ENCODE measurements at regions not wholly inside any gene's neighbourhood (a gene's known extent, or its start where the extent isn't known, plus 50 kb on each side); places are given as distances from the start of the nearest gene placed in this dataset.
"Not testable (repeated sequence)": the region's sequence is repeated elsewhere in the genome, so short reads cannot be mapped to it uniquely, and the experiment has no call there.

DNA sequence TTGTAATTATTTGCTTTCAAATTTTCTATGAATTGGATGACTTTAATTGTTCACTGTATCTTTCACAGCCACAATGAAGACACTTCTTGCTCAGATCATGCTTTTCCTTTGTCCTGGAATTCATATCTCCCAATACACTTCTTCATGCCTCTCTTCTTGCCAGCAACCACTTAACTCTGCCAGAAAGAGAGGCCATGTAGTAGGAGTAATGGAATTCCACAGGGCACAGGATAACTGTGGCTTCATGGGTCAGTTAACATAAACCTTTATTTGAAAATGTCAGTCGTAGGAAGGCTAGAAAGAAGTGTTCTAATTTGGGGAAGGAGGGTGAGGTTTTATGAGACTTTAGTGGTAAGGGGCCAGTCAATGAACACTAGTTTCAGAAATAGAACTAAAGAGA is 190.3 kb downstream of the TMEM167A start:
- no peak for DNase-seq

DNA sequence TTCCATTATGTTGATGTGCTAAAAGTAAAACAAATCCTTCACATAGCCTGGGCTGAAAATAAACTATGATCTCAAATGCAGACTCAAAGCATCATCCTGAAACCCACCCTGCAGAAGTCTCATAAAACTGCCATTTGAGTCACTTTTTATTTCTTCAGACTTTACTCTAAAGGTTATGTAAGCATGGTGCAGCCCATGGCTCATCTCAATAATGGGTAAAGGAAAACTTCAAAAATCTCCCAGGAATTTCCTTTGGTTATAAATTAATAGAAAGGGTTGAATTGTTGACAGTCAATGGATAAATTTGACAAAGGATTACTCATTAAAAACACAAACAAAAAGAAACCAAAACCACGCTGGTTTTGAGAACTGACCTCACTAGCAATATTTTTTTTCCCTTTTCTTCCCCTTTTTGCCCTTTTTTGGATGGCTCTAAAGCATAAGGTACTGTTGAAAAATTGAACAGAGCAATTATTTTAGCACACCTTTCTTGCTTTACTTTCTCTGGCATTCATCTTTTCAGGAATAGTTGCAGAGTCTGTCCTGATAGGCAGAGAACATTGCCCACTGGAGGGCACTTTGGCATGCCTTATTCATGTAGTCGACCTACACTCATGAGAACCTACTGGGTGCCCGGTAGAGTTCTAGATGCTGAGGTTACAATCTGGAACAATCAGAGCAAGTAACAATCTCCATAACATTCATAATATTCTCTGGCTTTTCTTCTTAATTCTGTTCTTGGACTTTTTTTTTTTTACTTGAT is 191.4 kb downstream of the TMEM167A start:
- no peak for DNase-seq

DNA sequence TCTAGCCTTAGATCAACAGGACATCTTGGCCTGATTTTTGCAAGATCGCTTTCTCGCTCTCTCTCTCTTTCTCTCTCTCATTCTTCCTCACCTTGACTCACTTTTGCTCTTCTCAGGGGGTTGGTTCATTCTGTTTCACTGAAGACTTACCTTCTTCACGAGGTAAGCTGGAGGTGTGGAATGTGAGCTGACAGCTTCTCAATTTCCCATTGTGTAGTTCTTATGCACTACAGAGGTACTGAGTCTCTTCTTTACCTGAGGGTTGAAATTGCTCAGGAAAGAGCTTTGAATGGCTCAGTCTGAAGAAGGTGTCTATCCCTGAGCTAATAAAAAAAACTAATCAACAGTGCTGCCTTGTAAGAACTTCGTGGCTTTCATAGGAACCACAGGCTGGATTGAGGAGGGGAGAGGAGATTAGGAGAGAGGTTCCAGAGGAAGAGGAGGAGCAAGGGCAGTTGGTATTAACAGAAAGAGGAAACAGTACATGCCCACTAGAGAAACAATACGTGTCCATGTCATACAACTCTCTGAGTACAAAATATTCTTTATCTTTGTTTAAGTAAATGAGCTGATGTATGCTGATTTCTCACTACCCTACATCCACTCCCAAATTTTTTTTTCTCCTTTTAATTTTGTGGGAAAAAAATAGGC is 192.2 kb downstream of the TMEM167A start:
- no peak for DNase-seq

DNA sequence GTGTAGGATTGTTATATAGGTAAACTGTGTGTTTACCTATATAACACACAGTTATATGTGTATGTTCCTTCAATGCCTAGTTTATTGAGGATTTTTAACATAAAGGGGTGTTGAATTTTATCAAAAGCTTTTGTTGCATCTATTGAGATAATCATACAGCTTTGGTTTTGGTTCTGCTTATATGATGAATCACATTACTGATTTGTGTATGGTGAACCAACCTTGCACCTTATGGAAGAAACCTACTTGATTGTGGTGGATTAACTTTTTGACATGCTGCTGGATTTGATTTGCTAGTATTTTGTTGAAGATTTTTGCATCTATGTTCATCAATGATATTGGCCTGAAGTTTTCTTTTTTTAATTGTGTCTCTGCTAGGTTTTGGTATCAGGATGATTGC is 194.9 kb downstream of the TMEM167A start:
- no peak for DNase-seq

DNA sequence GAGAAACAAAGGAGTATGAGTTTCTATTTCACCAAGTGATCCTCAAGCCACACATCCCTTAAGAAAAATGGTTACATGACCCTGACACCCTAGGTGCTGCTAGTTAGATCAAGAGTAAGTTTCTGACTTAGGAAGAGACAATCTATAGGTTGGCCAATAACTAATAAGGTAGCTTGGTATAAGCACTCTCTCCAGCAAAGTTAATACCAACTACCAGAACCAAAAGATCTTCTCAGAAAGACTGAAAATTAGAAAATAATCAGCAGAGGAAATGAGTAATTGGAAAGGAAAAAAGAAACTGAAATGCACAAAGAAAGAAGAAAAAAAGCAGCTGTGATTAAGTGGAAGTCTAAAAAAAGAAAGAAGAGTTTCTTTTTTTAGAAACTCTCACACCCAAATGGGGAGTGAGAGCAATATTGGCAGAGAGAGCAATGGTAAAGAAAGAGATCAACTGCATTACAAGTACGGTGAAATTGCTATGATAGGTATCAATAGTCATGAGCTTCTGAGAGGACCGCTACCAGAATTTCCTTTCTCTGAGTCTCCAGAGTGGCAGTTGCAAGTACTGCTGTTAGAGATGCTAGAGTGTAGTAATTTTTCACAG is 195.5 kb downstream of the TMEM167A start:
- no peak for DNase-seq

DNA sequence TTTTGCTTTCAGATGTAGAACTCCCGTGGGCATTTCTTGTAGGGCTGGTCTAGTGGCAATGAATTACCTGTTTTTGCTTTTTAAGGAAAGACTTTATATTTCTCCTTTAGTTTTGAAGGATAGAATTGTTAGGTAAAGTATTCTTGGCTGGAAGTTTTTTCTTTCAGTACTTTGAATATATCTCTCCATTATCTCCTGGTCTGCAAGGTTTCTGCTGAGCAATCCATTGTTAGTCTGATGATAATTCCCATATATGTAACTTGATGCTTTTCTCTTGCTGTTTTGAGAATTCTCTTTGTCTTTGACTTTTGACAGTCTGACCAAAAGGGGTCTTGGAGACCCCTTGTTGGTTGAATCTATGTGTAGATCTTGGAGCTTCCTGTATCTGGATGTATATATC is 198.1 kb downstream of the TMEM167A start:
- DNase-seq = no peak

DNA sequence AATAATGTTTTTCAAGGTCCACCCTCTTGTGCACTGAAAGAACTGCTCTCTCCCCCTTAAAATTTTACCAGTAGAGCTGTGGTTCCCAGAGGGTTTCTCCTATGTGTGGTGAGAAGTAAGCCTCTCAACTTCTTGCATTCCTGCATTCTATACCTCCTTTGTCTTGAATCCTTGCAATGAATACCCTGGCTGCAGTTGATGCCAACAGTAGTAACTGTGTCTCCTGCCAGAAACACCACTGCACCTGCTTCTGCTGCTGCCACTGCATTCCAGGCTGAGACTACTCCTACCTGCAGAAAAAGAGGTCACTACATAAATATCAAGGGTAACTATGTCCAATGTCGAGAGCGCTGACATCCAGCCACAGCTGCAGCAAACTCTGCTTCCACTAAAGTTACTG is 203.7 kb downstream of the TMEM167A start:
- DNase-seq = no peak

DNA sequence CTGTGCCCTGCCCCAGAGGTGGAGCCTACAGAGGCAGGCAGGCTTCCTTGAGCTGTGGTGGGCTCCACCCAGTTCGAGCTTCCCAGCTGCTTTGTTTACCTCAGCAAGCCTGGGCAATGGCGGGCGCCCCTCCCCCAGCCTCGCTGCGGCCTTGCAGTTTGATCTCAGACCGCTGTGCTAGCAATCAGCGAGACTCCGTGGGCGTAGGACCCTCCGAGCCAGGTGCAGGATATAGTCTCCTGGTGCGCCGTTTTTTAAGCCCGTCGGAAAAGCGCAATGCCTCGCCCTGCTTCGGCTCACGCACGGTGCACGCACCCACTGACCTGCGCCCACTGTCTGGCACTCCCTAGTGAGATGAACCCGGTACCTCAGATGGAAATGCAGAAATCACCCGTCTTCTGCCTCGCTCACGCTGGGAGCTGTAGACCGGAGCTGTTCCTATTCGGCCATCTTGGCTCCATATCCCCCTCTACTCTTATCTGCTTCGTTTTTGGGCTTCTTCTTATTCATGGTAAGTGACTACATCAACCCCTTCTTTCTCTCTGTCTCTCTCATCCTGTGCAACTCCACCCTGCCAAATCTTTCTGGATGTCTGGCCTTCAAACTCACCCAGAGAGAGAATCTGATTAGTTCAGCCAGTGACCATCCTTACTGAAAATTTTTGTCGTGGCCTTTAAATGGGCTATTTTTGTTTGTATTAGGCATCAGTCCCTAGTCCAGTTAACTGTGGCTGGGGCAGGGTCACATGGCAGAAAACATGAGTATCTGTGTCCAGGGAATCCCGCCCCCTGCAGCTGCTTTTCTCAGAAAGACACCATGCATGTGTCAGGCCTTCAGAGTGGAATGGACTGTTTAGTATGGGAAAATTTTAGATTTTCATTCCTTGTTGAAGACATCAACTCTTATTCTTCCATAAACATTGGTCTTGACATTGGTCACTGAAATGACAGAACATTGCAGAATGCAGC is 204.6 kb downstream of the TMEM167A start:
- not testable (repeated sequence) for DNase-seq

DNA sequence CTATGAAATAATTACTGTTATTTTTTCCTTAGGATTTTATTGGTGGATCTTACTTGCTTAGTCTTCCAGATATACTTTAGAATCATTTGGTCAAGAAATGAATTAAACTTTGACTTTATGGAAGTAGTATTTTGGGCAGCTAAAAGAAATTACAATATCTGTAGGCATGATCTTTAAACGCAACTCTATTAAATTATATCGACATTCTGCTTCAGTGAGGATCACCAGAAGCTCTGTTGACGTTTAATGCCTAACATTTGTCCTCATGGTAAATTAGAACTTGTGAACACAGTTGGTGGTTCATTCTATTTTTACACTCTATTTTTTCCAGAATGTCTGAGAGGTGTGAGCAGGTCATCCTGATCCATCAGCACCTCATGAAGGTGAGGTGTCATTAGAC is 211.6 kb downstream of the TMEM167A start:
- DNase-seq = no peak

DNA sequence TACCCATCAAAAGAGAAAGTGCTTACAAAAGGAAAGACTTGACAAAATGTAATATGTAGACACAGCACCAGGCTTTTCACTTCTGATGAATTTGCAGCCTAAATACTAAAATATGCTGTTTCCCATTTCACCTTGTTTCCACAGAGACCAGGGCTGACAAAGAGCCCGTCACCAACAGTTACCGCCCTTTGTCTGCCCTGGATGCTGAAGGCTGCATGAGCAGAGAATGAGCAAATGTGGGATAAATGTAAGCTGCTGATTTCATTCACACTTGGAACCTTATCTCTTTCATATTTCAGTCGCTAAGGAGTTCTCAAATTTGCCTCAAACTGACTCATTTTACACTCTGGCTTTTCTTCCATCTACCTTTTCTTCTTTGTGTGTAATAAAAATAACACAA is 213.9 kb downstream of the TMEM167A start:
- DNase-seq = no peak

DNA sequence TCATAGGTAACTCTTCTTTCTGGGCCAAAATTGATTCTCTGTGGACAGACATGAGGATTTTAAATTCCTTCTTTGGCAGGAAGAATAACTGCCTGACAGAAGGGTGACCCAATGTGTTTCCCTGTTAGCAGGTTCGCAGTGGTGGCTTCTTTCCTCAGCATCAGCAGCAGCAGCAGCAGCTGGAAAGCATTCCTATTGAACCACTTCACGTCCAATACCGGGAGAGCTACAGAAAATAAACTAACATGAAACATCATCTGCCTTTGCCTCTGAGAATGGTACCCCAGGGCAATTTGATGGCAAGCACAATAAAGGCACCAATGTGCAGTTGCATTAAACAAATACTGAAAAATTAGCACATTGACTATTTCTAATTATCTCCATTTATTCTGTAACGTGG is 214.5 kb downstream of the TMEM167A start:
- DNase-seq = no peak

DNA sequence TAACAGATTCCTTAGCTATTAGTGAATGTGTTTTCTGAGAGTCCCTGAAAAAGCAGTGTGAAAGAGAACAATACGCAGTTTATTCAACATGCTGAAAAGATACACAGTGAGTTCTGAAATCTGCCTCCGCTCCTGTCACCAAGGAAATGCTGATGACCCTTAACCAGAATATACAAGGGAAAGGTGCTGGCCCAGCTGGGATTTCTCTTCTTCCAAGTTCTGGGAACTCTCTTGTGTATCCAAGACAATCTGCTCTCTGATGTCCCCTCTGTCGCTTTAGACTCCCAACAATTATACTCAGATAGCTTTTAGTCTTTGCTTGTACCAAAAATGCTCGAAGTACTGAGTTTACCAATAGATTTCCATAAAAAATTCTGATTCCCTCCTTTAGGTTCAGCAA is 214.9 kb downstream of the TMEM167A start:
- DNase-seq = no peak

DNA sequence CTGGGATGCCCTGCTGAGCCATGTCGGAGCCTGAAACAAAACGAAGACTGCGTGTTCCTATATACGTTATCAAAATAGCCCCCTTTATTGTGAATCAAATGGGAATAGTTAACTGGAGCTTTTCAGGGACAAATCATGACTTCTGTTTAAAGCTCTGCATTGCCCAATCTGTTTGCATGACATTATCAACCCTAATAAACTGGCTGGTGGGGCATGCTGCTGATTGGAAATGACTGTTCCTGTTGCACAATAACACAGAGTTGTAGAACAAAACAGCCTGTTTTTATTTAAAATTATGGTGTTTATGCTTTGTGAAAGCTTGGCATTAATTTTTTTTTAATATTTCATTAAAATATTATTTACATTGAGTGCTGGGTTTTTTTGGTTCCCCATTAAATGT is 215.5 kb downstream of the TMEM167A start:
- DNase-seq = no peak

DNA sequence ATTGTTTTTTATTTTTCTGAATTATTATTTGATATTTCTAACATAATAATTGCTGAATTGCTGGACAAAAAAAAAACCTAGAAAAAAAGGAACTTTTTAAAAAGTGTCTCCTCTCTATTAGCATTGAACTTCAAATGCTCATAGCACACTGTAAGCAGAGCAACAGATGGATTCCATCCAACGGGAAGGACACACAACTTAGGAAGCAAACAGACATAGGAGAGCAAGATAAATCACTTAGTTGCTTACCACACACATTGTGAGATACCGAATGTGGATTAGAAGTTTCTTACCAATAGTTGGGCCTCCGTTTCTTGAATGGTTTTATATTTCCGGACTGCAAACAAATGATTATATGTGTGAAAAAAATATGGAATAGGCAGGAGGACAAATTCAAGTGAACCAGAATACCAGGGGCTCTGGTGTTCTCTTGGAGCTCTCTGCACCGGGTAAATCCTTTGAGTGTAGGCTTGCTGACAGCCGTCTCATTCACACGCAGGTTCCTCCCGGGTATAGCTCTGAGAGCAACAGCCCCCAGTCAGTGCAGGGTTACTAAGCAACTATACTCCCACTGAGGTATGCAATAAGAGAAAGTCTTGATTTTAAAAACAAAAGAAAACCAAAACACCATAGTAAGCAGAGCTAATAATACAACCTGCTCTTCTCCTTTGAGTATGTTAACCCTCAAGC is 217.6 kb downstream of the TMEM167A start:
- DNase-seq = no peak

DNA sequence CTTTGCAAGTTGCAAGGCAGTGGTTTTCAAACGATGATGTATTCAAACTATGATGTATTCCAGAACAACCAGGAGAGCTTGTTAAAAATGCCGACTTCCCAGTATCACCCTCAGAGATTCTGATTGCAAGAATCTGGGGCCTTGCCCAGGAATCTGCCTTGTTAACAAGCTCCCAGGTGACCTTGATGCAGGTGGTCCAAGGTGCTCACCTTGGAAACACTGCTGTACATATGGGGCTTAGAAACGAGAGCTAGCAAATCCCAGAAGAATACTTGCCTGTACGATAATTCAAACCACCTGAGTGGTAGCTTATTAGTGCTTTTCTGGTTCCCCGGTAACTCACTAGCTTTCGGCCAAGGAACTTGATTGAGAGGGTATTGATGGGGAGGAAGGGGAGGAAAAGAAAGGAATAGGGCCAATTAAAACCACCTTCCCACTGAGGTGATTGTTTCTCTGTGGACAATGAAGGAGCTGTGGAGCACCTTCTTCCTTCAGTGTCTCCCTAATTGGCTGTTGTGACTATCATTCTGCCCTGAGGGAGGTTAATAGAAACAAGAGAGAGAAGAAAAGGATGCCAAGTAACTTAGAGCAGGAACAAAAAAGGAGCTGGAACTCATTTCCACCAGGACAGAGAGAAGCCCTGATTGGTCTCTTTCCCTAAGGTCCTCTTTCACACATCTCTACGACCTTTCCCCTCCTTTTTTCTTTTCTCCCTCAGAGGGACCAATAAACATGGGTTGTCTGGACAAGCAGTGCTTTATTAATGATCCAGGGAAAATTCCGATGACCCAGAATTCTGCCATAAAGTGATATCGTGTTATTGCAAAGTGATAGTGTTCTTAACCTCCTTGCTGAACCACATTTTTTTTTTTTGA is 218.8 kb downstream of the TMEM167A start:
- DNase-seq = no peak

DNA sequence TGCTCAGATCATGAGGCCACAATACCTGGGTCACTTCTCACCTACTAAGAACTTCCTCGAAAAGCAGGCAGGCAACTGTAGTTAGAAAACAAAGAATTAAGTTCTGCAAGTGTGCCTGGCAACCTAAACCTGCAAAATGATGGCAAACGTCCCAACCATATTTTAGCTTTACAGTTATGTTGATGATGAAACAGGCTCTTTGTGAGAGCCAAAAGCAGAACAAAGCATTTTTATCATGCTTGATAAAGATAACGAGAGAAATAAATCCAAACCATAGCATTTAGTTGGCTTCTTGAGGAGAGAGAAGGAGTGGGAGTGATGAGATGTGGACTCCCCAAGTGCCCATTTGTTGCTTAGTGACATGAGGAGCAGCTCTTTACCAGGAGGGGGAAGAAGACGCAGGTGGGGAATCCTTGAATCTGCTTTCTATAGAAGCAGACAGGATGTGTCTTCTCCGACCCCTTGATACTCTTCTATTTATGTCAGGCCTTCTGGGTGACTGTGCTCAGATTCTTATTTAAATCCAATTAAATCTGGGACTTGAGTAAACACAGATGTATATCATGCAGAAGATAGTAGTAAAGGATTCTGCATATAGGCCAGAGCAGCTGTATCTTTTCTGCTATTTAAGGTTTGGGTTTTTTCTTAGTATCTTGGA is 221.2 kb downstream of the TMEM167A start:
- DNase-seq = no peak

DNA sequence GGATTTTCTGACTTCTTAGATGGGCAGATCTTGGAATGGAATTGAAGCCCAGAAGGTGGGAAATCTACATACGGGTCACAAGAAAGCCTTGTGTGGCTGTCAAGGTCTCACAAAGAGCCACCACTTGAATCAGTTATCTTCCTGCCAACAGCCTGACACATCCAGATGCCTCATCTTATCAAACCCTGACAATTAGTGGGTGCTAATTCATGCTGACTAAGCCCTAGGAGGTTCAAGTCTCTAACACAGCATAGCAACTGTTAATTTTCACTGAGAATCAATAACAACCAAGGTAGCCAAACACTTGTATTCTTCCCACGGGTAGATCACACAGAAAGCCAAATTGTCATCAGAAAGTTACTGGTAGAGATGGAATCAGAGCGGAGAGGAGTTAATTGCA is 222.2 kb downstream of the TMEM167A start:
- no peak for DNase-seq

DNA sequence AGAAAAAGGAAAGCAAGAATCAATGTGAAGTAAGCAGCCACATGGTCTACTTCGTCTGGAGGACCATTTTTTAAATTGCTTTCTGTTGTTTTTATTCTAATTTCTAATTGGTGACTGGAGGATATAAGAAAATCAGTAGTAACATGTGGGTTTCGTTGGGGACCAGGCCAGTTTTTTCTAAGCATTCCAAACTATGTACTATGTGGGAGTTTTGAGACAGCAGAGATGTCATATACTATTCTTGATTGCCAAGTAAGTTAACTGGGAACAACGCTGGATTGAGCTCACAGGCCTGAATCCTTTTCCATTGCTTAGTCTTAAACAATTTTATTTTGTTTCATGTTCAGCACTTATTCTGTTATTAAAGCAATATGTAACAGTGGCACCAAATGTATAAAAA is 225.7 kb downstream of the TMEM167A start:
- no peak for DNase-seq

DNA sequence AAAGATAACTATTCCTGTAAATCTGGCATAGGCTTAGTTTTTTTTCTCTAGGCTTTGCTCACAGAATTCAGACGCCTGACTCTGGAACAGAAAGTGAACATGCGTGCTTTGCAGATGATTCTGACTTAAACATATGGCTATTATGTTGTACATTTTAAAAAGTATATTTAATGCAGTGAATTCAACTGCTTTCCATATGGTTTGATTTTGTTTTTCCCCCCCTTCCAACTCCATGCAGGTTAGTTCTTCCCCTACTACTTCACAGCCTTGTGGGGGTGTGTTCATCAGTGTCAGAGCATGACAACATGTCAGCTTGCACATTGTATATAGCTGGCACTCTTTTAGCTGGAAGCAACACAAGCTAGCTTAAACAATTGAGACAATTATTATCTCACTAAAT is 226.8 kb downstream of the TMEM167A start:
- DNase-seq = no peak

DNA sequence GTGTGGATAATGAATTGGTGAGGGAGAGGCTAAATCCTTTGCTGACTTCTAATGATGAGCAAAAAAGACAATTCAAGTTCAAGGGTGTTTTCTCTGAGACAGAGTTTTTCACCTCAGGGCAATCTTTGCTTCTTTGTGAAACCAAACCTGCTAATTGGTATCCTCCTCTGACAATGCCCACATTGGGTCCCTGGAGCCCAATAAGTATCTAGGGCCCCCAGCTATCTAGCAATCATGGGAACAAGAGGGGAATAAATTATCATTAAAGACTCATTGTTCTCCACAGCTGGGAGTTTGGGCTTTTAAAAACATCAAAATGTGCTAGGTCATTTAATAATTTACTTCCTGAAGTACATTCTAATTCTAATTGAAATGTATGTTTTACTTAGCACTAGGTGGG is 227.3 kb downstream of the TMEM167A start:
- no peak for DNase-seq

DNA sequence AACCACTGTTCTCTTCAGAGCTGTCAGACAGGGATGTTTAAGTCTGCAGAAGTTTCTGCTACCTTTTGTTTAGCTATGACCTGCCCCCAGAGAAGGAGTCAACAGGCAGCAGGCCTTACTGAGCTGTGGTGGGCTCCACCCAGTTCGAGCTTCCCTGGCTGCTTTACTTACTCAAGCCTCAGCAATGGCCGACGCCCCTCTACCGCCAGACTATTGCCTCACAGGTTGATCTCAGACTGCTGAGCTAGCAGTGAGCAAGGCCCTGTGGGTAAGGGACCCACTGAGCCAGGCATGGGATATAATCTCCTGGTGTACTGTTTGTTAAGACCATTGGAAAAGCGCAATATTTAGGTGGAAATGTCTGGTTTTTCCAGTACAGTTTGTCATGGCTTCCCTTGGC is 229.6 kb downstream of the TMEM167A start:
- DNase-seq = no peak
